Heart left ventricle (tissue), 16 donors: ENCODE measurements at regions not wholly inside any gene's neighbourhood (a gene's known extent, or its start where the extent isn't known, plus 50 kb on each side); places are given as distances from the start of the nearest gene placed in this dataset.
A peak's percentile ranks its signal among the peaks of the same experiment; 100 is the strongest.

Source experiments
- ATAC-seq, 4 donors: fragments of 200-7000 bp; cut with Tn5 transposase; one replicate each; pipeline ENCODE4 v1.9.1; 2020 to 2022; ENCODE audit warnings: moderate library complexity in 4 of 4, mild to moderate bottlenecking in 3 of 4, moderate number of reproducible peaks in 1 of 4
- DNase-seq, 5 donors: peaks; one replicate each; pipeline ENCODE4 v3.0.0-alpha.2; 2020
- H3K27ac ChIP-seq, 12 donors: fragments of 200-600 bp; sonication (generic) in 4 of 12; one replicate each; pipeline versions ENCODE4 v1.5.0 to v1.8.0; 2016 to 2022; ENCODE audit warnings: mild to moderate bottlenecking in 2 of 12
- H3K27me3 ChIP-seq, 9 donors: fragments of 200-600 bp; sonication (generic) in 2 of 9; one replicate each; pipeline versions ENCODE4 v1.5.1 to v1.8.0; 2016 to 2022; ENCODE audit warnings: mild to moderate bottlenecking in 3 of 9
- H3K36me3 ChIP-seq, 9 donors: fragments of 200-600 bp; sonication (generic) in 2 of 9; one replicate each; pipeline versions ENCODE4 v1.5.0 to v1.8.0; 2018 to 2022; ENCODE audit warnings: mild to moderate bottlenecking in 2 of 9
- H3K4me1 ChIP-seq, 12 donors: fragments of 200-600 bp; sonication (generic) in 4 of 12; one replicate each; pipeline versions ENCODE4 v1.5.0 to v1.8.0; 2016 to 2022; ENCODE audit warnings: mild to moderate bottlenecking in 3 of 12
- H3K4me3 ChIP-seq, 12 donors: fragments of 200-600 bp; sonication (generic) in 4 of 12; one replicate each; pipeline versions ENCODE4 v1.5.0 to v1.8.0; 2017 to 2022; ENCODE audit warnings: mild to moderate bottlenecking in 9 of 12, moderate library complexity in 4 of 12
- H3K9me3 ChIP-seq, 12 donors: fragments of 200-600 bp; sonication (generic) in 4 of 12; one replicate each; pipeline versions ENCODE4 v1.5.0 to v1.8.0; 2016 to 2022; ENCODE audit warnings: mild to moderate bottlenecking in 1 of 12
- CTCF ChIP-seq, 12 donors: fragments of 200-600 bp; sonication (generic) in 4 of 12; IDR thresholded peaks; one replicate each; pipeline versions ENCODE4 v1.5.0 to v1.8.0; 2018 to 2022; ENCODE audit warnings: antibody characterized with exemption in 12 of 12, mild to moderate bottlenecking in 5 of 12
- POLR2A ChIP-seq, 2 donors: fragments of 450-650 bp; IDR thresholded peaks; one replicate each; pipeline ENCODE4 v1.6.1; 2017; ENCODE audit warnings: antibody characterized with exemption in 2 of 2, mild to moderate bottlenecking in 2 of 2, moderate library complexity in 2 of 2
- WGBS, 4 donors: extraction: QIAGEN DNeasy Blood & Tissue Kit in 2 of 4; methylation state at CpG; one replicate each; pipeline versions ENCODE4 v1.1.5 to v1.1.7; 2013 to 2018; 5-methylcytosine and 5-hydroxymethylcytosine counted together
- intact Hi-C, 10 donors: fragments of 100-400 bp; cut with DNase I; formaldehyde crosslinking; loops; one replicate each; pipeline versions ENCODE4 v1.11.1 to v1.14.2; 2022
- donor health status: ischemic (EF 13 %, LVEDD 7.1; RV severe dilation, severe dysfunction).
- donor health status: healthy with polysubstance abuse.
- donor health status: DM: no; HTN: yes; CAD: no.
- donor health status: DM: no; HTN: no; CAD: no.
- donor health status: ischemic (EF 25% LVEDD 6.9; RV normal size, moderate dysfunction).
- donor health status: ischemic (EF 25% LVEDD 5.7; RV mildly dilated, moderate dysfunction).
- donor health status: healthy.
- donor health status: DM: yes; HTN: yes; CAD: no.
- donor health status: ischemic (EF 35%, LVEDD 5.7; RV mildly dilated, moderate dysfunction).
- donor health status: nonischemic (EF 11% LVEDD 7.7; RV severe dilation, severe dysfunction).
- donor health status: DM: yes; HTN: yes; CAD: no.
- donor health status: PGD.
- donor health status: ischemic (EF 29% LVEDD 5.4; RV normal size, mild dysfunction).
- donor health status: nonischemic (EF 23%, LVEDD 6.1; RV moderate dilation, normal function).

- WGBS, 4 donors: 16 to 24% (median 19%) methylated on average over 9 of the region's 9 CpGs
- TF ChIP-seq CTCF (IDR thresholded peaks at IDR 0.05) (peak in 5 of 12 donors; percentile 20 to 45 (median 36)), POLR2A (IDR thresholded peaks at IDR 0.05) (no peak)
- DNase-seq: peak in 1 of 5 donors; percentile 22
These were observed 512.4 kb upstream of the TMPO start for GRCh38 chr12:98002887-98003493.

GRCh38 chr12:98007963-98008362 is 507.4 kb upstream of the TMPO start:
- Histone ChIP-seq H3K27me3 (no peaks in the 10 kb centered on the region), H3K36me3 (no peaks in the 10 kb centered on the region), H3K4me3 (no peak overlapping the region), H3K9me3 (peaks cover 0 to 5% (median 0%) of the 10 kb centered on the region in 12 donors), H3K27ac (no peak overlapping the region), H3K4me1 (no peaks in the 10 kb centered on the region)
- intact Hi-C loops: no loop called here
- no peak for ATAC-seq
- DNase-seq: no peak
- no peak for TF ChIP-seq CTCF (IDR thresholded peaks at IDR 0.05)
- no peak for TF ChIP-seq POLR2A (IDR thresholded peaks at IDR 0.05)
- 0 to 76% (median 58%) methylated on average over 1 of the region's 1 CpG for WGBS, 4 donors

More at GRCh38 chr12:98002887-98003493, 512.4 kb upstream of the TMPO start:
- H3K9me3 ChIP-seq: no peaks in the 10 kb centered on the region
- H3K36me3 ChIP-seq: no peaks in the 10 kb centered on the region
- intact Hi-C loops: no loop called here
- H3K27ac ChIP-seq: no peak overlapping the region
- no peak overlapping the region for H3K4me3 ChIP-seq
- H3K4me1 ChIP-seq: no peaks in the 10 kb centered on the region
- ATAC-seq: no peak
- no peaks in the 10 kb centered on the region for H3K27me3 ChIP-seq

GRCh38 chr12:98013560-98013959 is 501.8 kb upstream of the TMPO start:
- Histone ChIP-seq H3K27me3 (no peaks in the 10 kb centered on the region), H3K4me1 (no peaks in the 10 kb centered on the region), H3K36me3 (no peaks in the 10 kb centered on the region), H3K4me3 (no peak overlapping the region), H3K27ac (no peak overlapping the region), H3K9me3 (peaks cover 0 to 9% (median 0%) of the 10 kb centered on the region in 12 donors)
- peak in 1 of 5 donors; percentile 53 for DNase-seq
- ATAC-seq: no peak
- 81 to 94% (median 86%) methylated on average over 5 of the region's 5 CpGs for WGBS, 4 donors
- intact Hi-C loops: no loop called here
- TF ChIP-seq CTCF (IDR thresholded peaks at IDR 0.05): no peak
- no peak for TF ChIP-seq POLR2A (IDR thresholded peaks at IDR 0.05)

GRCh38 chr12:98018836-98019235 is 496.6 kb upstream of the TMPO start:
- ATAC-seq (no peak), DNase-seq (no peak)
- Histone ChIP-seq H3K9me3 (peaks cover 0 to 10% (median 0%) of the 10 kb centered on the region in 12 donors), H3K27me3 (no peaks in the 10 kb centered on the region), H3K27ac (no peak overlapping the region), H3K4me3 (no peak overlapping the region), H3K36me3 (no peaks in the 10 kb centered on the region), H3K4me1 (no peaks in the 10 kb centered on the region)
- intact Hi-C loops: no loop called here
- TF ChIP-seq CTCF (IDR thresholded peaks at IDR 0.05) (no peak), POLR2A (IDR thresholded peaks at IDR 0.05) (no peak)
